GM06990 (cell line): ENCODE measurements at regions not wholly inside any gene's neighbourhood (a gene's known extent, or its start where the extent isn't known, plus 50 kb on each side); places are given as distances from the start of the nearest gene placed in this dataset.

Source experiments
- DNase-seq: peaks from one replicate; pipeline ENCODE4 v3.0.0-alpha.2; 2011; ENCODE audit not compliant: insufficient read length; ENCODE audit errors: extremely low read depth
- H3K27me3 ChIP-seq: replicated peaks from 2 replicates; pipeline ENCODE4 v1.6.0; 2011; ENCODE audit warnings: low read length; ENCODE audit not compliant: control insufficient read depth, insufficient read depth
- H3K36me3 ChIP-seq: 2 replicates; pipeline ENCODE4 v1.5.1; 2011; ENCODE audit warnings: low read length; ENCODE audit not compliant: control insufficient read depth, insufficient read depth
- H3K4me3 ChIP-seq: replicated peaks from 2 replicates; pipeline ENCODE4 v1.5.1; 2011; ENCODE audit warnings: low read depth, mild to moderate bottlenecking, control low read depth, low read length
- CTCF ChIP-seq: IDR thresholded peaks from 2 replicates; pipeline ENCODE4 v1.5.1; 2011; ENCODE audit warnings: low read length, control low read depth, mild to moderate bottlenecking, inconsistent platforms; ENCODE audit not compliant: insufficient read depth, poor library complexity, severe bottlenecking

- DNase-seq: no peak
- no peak overlapping the region for H3K4me3 ChIP-seq
- no peaks in the 10 kb centered on the region for H3K27me3 ChIP-seq
- H3K36me3 ChIP-seq: no peaks in the 10 kb centered on the region
- TF ChIP-seq CTCF: no peak
These were observed 152.2 kb downstream of the DNAJB6 start for GRCh38 chr7:157488966-157489365.
